IPS DF 6.9 (cell line): ENCODE measurements at regions not wholly inside any gene's neighbourhood (a gene's known extent, or its start where the extent isn't known, plus 50 kb on each side); places are given as distances from the start of the nearest gene placed in this dataset.

Experiments
- DNase-seq: peaks from one replicate; pipeline ENCODE4 v3.0.0-alpha.2; 2013; ENCODE audit warnings: low read depth, low spot score
- H3K27ac ChIP-seq: one replicate; pipeline ENCODE4 v1.5.1; 2013; ENCODE audit warnings: low read length, control low read depth
- H3K27me3 ChIP-seq: 2 replicates; pipeline ENCODE4 v1.6.1; 2013; ENCODE audit warnings: mild to moderate bottlenecking, low read length; ENCODE audit not compliant: control insufficient read depth, insufficient read depth
- H3K36me3 ChIP-seq: 2 replicates; pipeline ENCODE4 v1.6.1; 2013; ENCODE audit warnings: low read length; ENCODE audit not compliant: control insufficient read depth, insufficient read depth
- H3K4me1 ChIP-seq: 2 replicates; pipeline ENCODE4 v1.6.1; 2013; ENCODE audit warnings: low read length; ENCODE audit not compliant: control insufficient read depth, insufficient read depth
- H3K4me3 ChIP-seq: 2 replicates; pipeline ENCODE4 v1.5.1; 2013; ENCODE audit warnings: mild to moderate bottlenecking, low read length
- H3K9me3 ChIP-seq: 2 replicates; pipeline ENCODE4 v1.6.1; 2013; ENCODE audit warnings: low read length, inconsistent platforms; ENCODE audit not compliant: control insufficient read depth, insufficient read depth
- WGBS: extraction: QIAGEN DNeasy Blood & Tissue Kit; methylation state at CpG from one replicate; pipeline ENCODE4 v1.1.7; 2013; ENCODE audit warnings: mixed read lengths, missing lambda C conversion rate; ENCODE audit not compliant: insufficient read length, insufficient coverage; 5-methylcytosine and 5-hydroxymethylcytosine counted together

GRCh38 chr4:181372014-181372413 is 871.2 kb upstream of the TENM3 start:
- H3K9me3 ChIP-seq, result no peaks in the 10 kb centered on the region
- WGBS, result 100% methylated on average over 2 of the region's 3 CpGs
- no peaks in the 10 kb centered on the region for H3K4me1 ChIP-seq
- DNase-seq, result no peak
- no peak overlapping the region for H3K27ac ChIP-seq
- H3K27me3 ChIP-seq, result no peaks in the 10 kb centered on the region
- H3K4me3 ChIP-seq, result no peak overlapping the region
- H3K36me3 ChIP-seq, result no peaks in the 10 kb centered on the region

GRCh38 chr4:181376058-181376457 is 867.1 kb upstream of the TENM3 start:
- Histone ChIP-seq H3K4me1 (no peaks in the 10 kb centered on the region), H3K27ac (no peak overlapping the region), H3K27me3 (no peaks in the 10 kb centered on the region), H3K36me3 (no peaks in the 10 kb centered on the region), H3K9me3 (no peaks in the 10 kb centered on the region), H3K4me3 (no peak overlapping the region)
- DNase-seq, result no peak
- no CpG with 5 or more reads among the region's 8 CpGs for WGBS

- no peak overlapping the region for H3K4me3 ChIP-seq
- H3K36me3 ChIP-seq, result no peaks in the 10 kb centered on the region
- no peak for DNase-seq
Measured at GRCh38 chr4:181388061-181388460, 855.1 kb upstream of the TENM3 start.

GRCh38 chr4:181416966-181417365 is 826.2 kb upstream of the TENM3 start:
- DNase-seq, result no peak
- H3K27me3 ChIP-seq, result no peaks in the 10 kb centered on the region
- no peak overlapping the region for H3K4me3 ChIP-seq
- H3K9me3 ChIP-seq, result no peaks in the 10 kb centered on the region
- no peaks in the 10 kb centered on the region for H3K4me1 ChIP-seq
- no CpG with 5 or more reads among the region's 1 CpG for WGBS
- H3K27ac ChIP-seq, result no peak overlapping the region
- no peaks in the 10 kb centered on the region for H3K36me3 ChIP-seq

More at GRCh38 chr4:181388061-181388460, 855.1 kb upstream of the TENM3 start:
- H3K27ac ChIP-seq, result no peak overlapping the region
- H3K27me3 ChIP-seq, result no peaks in the 10 kb centered on the region
- no CpG with 5 or more reads among the region's 1 CpG for WGBS
- H3K4me1 ChIP-seq, result no peaks in the 10 kb centered on the region
- no peaks in the 10 kb centered on the region for H3K9me3 ChIP-seq

- no CpG with 5 or more reads among the region's 8 CpGs for WGBS
- DNase-seq, result no peak
- Histone ChIP-seq H3K4me1 (no peaks in the 10 kb centered on the region), H3K9me3 (no peaks in the 10 kb centered on the region), H3K4me3 (no peak overlapping the region), H3K27ac (no peak overlapping the region), H3K27me3 (no peaks in the 10 kb centered on the region), H3K36me3 (no peaks in the 10 kb centered on the region)
Measured at GRCh38 chr4:181418496-181418895, 824.7 kb upstream of the TENM3 start.

GRCh38 chr4:181420950-181421349 is 822.3 kb upstream of the TENM3 start:
- Histone ChIP-seq H3K4me3 (no peak overlapping the region), H3K9me3 (no peaks in the 10 kb centered on the region), H3K36me3 (no peaks in the 10 kb centered on the region), H3K27ac (no peak overlapping the region), H3K27me3 (no peaks in the 10 kb centered on the region), H3K4me1 (no peaks in the 10 kb centered on the region)
- no peak for DNase-seq
- no CpG with 5 or more reads among the region's 2 CpGs for WGBS

GRCh38 chr4:181424362-181425016 is 818.7 kb upstream of the TENM3 start:
- WGBS, result no CpG with 5 or more reads among the region's 2 CpGs

GRCh38 chr4:181427076-181427475 is 816.1 kb upstream of the TENM3 start:
- no peaks in the 10 kb centered on the region for H3K4me1 ChIP-seq
- no peaks in the 10 kb centered on the region for H3K36me3 ChIP-seq
- WGBS, result no CpG with 5 or more reads among the region's 3 CpGs
- H3K9me3 ChIP-seq, result no peaks in the 10 kb centered on the region
- DNase-seq, result no peak
- H3K27me3 ChIP-seq, result no peaks in the 10 kb centered on the region
- no peak overlapping the region for H3K27ac ChIP-seq
- H3K4me3 ChIP-seq, result no peak overlapping the region

More at GRCh38 chr4:181424362-181425016, 818.7 kb upstream of the TENM3 start:
- Histone ChIP-seq H3K4me3 (no peak overlapping the region), H3K27ac (no peak overlapping the region), H3K27me3 (no peaks in the 10 kb centered on the region), H3K4me1 (no peaks in the 10 kb centered on the region), H3K36me3 (no peaks in the 10 kb centered on the region), H3K9me3 (no peaks in the 10 kb centered on the region)
- DNase-seq, result no peak

- no peak for DNase-seq
- WGBS, result no CpG with 5 or more reads among the region's 1 CpG
- no peaks in the 10 kb centered on the region for H3K36me3 ChIP-seq
- H3K4me3 ChIP-seq, result no peak overlapping the region
- no peak overlapping the region for H3K27ac ChIP-seq
- H3K27me3 ChIP-seq, result no peaks in the 10 kb centered on the region
- no peaks in the 10 kb centered on the region for H3K9me3 ChIP-seq
- peaks cover 4% of the 10 kb centered on the region; the same call in 1 of the 2 replicates for H3K4me1 ChIP-seq
Measured at GRCh38 chr4:181431006-181431405, 812.2 kb upstream of the TENM3 start.

- WGBS, result no CpG with 5 or more reads among the region's 3 CpGs
Measured at GRCh38 chr4:181431661-181432060, 811.5 kb upstream of the TENM3 start.

GRCh38 chr4:181432335-181432734 is 810.9 kb upstream of the TENM3 start:
- no peak for DNase-seq
- no CpG with 5 or more reads among the region's 6 CpGs for WGBS

More at GRCh38 chr4:181431661-181432060, 811.5 kb upstream of the TENM3 start:
- H3K27ac ChIP-seq, result no peak overlapping the region
- H3K9me3 ChIP-seq, result no peaks in the 10 kb centered on the region
- no peaks in the 10 kb centered on the region for H3K36me3 ChIP-seq
- DNase-seq, result no peak
- no peak overlapping the region for H3K4me3 ChIP-seq
- no peaks in the 10 kb centered on the region for H3K27me3 ChIP-seq
- H3K4me1 ChIP-seq, result peaks cover 4% of the 10 kb centered on the region; the same call in 1 of the 2 replicates

More at GRCh38 chr4:181432335-181432734, 810.9 kb upstream of the TENM3 start:
- Histone ChIP-seq H3K36me3 (no peaks in the 10 kb centered on the region), H3K27me3 (no peaks in the 10 kb centered on the region), H3K27ac (no peak overlapping the region), H3K4me3 (no peak overlapping the region), H3K9me3 (no peaks in the 10 kb centered on the region), H3K4me1 (peaks cover 4% of the 10 kb centered on the region; the same call in 1 of the 2 replicates)
